ENCODE measurements at regions not wholly inside any gene's neighbourhood (a gene's known extent, or its start where the extent isn't known, plus 50 kb on each side); places are given as distances from the start of the nearest gene placed in this dataset.

- DNase-seq (ENCODE audit: low read depth): no peak
These were observed 276.6 kb downstream of the GADD45G start for GRCh38 chr9:89881431-89881830.

GRCh38 chr9:89882930-89883361 lies 278.1 kb downstream of the GADD45G start:
- no peak for DNase-seq (ENCODE audit: low read depth)

GRCh38 chr9:89883401-89884341 lies 278.9 kb downstream of the GADD45G start:
- no peak for DNase-seq (ENCODE audit: low read depth)

- no peak for DNase-seq (ENCODE audit: low read depth)
These were observed 279.7 kb downstream of the GADD45G start for GRCh38 chr9:89884356-89885083.

- DNase-seq (ENCODE audit: low read depth): no peak
These were observed 280.3 kb downstream of the GADD45G start for GRCh38 chr9:89885156-89885555.

DNA sequence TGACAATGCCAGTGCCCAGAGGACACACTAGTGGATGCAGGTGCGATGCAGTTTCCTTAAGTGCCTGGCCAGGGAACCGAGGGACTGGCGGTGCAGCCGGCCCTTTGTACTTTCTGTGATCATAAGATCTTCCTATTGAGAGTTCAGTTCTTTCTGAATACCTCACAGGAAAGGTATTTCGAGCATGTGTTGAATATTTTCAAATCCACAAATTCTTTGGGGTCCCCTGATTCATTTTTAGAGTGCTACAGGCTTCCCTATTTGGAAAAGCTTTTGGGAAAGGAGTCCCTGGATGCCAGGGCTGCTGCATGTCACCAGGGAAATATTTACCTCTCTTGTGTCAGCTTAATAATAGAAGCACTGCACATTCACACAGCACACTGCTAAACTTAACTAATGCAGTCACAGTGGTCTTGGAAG lies 281.5 kb downstream of the GADD45G start:
- no peak for DNase-seq (ENCODE audit: low read depth)

DNA sequence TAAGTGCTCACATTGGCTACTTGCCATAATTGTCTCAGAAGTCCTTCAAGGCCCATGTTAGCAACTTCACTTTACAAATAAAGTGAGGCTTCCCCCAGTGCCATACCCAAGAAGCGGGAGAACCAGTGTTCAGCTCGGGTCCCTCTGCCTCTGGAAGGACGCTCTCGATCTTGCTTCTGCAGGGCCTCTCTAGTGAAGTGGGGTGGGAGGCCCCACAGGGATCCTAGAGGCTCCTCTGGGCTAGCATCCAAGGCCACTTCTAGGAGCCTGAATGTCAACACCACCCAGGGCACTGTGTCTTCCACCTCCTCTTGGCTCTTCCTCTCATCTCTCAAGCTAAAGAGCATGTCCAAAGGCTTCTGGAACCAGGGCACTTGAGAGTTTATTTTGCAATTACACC lies 282.5 kb downstream of the GADD45G start:
- DNase-seq (ENCODE audit: low read depth): no peak

DNA sequence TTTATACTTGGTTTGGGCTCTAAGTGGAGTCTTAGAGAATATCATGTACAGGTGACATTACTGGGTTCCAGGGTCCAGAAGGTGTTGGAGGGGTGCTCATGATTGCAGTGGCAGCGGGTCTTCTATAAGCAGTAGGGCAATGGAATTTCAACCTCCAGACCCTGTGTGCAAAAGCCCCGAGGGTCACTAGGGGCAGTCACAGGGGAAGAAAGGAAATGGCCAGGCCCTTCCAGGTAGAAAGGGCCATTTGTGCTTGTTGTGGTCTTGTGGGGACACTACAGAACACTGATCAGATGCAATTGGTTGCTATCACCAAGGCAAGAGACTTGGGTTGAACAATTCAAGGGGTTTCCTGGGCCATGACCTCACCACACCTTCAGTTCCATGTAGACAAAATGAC lies 283.4 kb downstream of the GADD45G start:
- DNase-seq (ENCODE audit: low read depth): no peak

DNA sequence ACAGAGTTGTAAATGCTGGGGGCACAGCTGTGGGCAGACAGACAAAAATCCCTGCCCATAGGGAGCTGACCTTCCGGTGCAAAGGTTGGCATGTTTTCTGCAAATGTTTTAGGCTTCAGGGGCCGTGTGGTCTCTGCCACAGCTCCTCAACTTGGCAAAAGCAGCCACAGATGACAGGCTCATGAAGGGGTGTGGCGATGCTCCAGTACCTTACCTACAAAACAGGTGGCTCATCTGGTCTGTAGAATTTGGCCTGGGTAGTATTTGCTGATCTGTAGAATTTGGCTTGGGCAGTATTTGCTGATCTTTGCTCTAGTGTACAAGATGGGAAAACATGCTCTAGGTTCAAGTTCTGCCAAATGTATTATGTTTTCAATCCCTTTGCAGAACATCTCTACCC lies 283.9 kb downstream of the GADD45G start:
- no peak for DNase-seq (ENCODE audit: low read depth)

- no peak for DNase-seq (ENCODE audit: low read depth)
These were observed 285.1 kb downstream of the GADD45G start for GRCh38 chr9:89889865-89890264.

DNA sequence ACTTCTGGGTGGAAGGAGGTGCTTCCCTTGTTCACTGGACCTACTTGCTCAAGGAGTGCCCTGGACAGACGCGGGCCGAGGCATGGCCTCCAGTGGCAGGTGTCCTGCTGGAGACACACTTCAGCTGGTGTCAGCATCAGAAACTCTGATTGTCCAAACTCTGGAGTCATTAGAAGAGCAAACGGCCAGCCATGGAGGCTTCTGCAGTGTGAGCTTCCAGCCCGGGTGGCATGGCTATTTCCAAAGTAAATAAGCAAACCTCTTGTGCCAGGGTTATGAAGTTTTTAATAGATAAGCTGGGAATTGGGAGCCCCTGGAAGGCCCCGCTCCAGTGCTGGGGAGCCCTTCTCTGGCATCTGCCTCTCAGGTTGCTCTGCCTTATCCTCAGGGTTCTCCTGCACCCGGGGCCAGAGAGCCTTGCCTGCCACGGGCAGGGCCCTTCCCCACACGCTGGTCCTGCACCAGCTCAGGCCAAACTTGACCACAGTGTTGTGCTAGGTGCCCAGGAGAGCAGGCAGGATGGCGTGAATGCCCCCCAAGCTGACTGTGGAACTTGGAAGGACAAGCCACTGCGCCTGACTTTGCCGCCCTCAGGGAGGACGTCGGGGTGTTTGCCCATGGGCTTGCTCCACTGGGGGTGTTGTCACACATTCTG lies 285.6 kb downstream of the GADD45G start:
- DNase-seq (ENCODE audit: low read depth): no peak

DNA sequence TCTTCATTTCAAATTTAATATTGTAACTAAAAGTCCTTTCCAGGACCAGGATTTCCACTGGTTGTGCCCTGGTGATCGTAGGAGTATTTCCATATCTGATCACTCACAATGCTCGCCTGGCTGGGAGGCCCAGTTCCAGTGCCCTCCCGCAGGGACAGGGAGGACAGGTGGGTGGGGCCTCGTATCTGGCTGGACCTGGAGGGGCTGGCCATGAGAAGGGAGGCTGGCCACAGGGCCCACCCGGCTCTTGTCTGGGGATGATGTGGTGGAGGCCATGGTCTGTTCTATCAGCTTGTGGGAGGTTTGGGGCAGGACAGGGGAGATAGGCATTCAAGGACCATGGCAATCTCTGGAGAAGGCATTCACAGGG lies 286.4 kb downstream of the GADD45G start:
- DNase-seq (ENCODE audit: low read depth): no peak

GRCh38 chr9:89891591-89892304 lies 286.9 kb downstream of the GADD45G start:
- no peak for DNase-seq (ENCODE audit: low read depth)

DNA sequence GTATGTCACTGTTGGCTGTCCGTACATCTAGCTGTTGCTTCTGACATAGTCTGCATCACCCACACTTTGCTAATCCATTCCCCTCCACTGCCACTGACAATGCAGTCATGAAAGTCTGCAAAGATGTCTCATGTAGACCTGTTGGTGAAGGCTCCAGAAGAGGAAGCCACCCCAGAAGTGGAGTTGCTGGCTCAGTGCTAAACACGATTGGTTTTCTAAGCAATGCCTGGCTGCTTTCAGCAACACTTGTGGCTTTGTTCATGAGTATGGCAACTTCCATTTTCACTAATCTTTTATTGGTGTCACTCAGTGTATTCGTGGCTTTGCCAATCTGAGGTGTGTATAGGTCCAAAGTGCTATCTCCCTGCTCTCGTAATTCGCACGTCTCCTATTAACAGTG lies 288.1 kb downstream of the GADD45G start:
- DNase-seq (ENCODE audit: low read depth): no peak

- DNase-seq (ENCODE audit: low read depth): no peak
These were observed 289.1 kb downstream of the GADD45G start for GRCh38 chr9:89893886-89894285.

- DNase-seq (ENCODE audit: low read depth): no peak
These were observed 292.1 kb downstream of the GADD45G start for GRCh38 chr9:89896806-89897340.

GRCh38 chr9:89899573-89899972 lies 294.8 kb downstream of the GADD45G start:
- no peak for DNase-seq (ENCODE audit: low read depth)

DNA sequence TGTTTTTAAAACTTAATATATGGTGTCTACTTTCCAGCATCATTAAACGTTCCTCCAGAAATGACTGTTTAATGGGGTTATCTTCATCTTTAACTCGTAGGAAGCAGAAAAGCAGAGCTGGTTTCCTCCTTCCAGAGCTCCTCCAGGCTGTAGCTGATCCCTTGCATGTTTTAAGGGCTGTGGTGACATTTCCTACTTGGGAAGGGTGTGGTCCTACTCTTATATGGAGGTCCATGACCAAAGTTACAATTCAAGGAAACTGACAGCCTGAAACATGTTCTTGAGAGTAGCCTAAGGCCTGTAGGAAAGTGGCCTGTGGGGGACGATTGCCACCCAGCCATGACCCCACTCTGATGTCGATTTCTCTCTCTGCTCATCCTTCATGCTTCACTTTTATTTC lies 297.1 kb downstream of the GADD45G start:
- DNase-seq (ENCODE audit: low read depth): no peak

- peak; percentile 86 for DNase-seq (ENCODE audit: low read depth)
These were observed 297.8 kb downstream of the GADD45G start for GRCh38 chr9:89902450-89903140.

DNA sequence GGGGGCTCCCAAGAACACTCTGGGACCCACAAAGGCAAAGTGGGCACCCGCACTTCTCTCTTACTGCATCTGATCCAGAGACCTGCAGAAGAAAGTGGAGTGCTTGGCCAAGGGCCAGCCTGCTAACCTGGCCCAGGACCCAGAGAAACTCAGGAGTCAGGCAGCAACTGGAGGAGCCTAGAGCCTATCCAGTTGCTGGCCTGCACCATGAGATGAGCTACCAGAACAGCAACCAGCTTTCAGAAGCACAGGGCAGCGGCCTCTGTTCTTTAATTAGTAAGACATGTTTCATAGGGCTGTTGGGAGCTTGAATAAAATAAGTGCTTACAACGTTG lies 298.3 kb downstream of the GADD45G start:
- DNase-seq (ENCODE audit: low read depth): no peak

Measured in Daoy (cell line).